ENCODE measurements at regions not wholly inside any gene's neighbourhood (a gene's known extent, or its start where the extent isn't known, plus 50 kb on each side); places are given as distances from the start of the nearest gene placed in this dataset.
A peak's percentile ranks its signal among the peaks of the same experiment; 100 is the strongest.
"Not testable (repeated sequence)": the region's sequence is repeated elsewhere in the genome, so short reads cannot be mapped to it uniquely, and the experiment has no call there.

GRCh38 chr4:38330936-38331335, 333.1 kb upstream of the KLF3 start:
- DNase-seq (ENCODE audit: low read depth) = no peak

- no peak for DNase-seq (ENCODE audit: low read depth)
Measured at GRCh38 chr4:38332699-38333098, 331.3 kb upstream of the KLF3 start.

DNA sequence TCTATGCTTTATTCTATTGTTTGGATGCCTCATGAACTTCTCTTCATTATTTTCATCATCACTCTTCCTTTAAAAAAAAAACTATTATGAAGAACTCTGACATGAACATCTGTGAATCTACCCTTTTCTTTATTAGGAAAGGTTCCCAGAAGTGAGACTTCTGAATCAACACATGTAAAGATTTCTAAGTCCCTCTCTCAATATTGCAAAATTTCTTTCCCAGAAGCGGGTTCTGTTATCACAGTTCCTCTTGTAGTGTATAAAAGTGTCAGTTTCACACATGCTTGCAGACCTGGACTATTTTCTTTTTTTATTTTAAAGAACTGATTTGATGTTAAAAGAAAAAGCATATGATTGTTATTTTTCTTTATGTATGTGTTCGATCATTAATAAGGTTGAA, 330.8 kb upstream of the KLF3 start:
- DNase-seq (ENCODE audit: low read depth) = no peak

DNA sequence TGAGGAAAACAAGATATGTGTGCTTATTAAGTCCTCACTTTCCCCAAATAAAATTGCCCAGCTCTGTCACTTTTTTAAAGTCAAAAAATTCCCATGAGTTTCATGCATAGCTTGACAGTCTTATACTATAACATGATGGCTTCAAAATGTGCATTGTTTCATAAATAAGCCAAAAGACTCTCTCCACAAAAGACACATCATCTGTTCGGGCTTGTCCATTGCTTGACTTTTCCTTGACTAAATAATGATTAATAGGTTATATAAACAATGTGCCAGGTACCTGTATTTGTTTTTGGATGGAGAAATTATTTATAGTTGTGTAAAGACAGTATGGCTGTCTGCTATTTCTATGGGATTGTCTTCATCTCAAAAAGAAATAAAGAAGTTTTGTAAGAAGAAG, 329.2 kb upstream of the KLF3 start:
- no peak for DNase-seq (ENCODE audit: low read depth)

DNA sequence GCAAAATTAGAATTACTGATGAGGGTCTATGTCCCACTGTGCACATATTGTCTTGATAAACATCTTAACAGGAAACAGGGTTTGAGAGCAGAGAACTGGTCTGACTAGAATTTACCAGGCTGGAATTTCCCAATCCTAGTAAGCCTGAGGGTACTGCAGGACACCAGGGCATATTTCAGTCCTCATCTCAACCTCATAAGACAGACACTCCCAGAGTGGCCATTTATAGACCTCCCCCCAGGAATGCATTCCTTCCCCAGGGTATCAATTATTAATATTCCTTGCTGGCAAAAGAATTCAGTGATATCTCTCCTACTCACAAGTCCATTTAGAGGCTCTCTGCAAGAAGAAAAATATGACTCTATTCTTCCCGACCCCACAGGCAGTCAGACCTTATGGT, 325.1 kb upstream of the KLF3 start:
- DNase-seq (ENCODE audit: low read depth) = not testable (repeated sequence)

DNA sequence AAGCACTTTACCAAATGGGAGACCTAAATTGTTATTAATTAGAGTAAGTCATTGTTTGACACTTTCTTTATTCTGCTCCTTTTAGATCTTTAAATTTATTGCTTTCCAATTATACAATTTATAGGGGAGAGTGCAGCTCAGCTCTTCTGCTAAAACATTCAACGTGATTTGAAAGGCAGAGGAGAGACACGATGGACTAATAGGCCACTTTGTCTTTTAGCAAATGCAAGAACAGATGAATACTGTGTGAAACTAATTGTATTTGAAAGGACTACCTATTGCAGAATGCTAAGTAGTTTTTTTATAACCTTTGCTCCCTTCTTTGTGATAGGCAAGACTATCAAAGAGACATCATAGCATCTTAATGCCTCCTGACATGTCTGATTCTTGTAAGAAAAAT, 320.4 kb upstream of the KLF3 start:
- DNase-seq (ENCODE audit: low read depth) = no peak

GRCh38 chr4:38344929-38345328, 319.1 kb upstream of the KLF3 start:
- DNase-seq (ENCODE audit: low read depth) = peak; percentile 19

GRCh38 chr4:38347251-38347650, 316.7 kb upstream of the KLF3 start:
- no peak for DNase-seq (ENCODE audit: low read depth)

GRCh38 chr4:38354421-38354820, 309.6 kb upstream of the KLF3 start:
- no peak for DNase-seq (ENCODE audit: low read depth)

DNA sequence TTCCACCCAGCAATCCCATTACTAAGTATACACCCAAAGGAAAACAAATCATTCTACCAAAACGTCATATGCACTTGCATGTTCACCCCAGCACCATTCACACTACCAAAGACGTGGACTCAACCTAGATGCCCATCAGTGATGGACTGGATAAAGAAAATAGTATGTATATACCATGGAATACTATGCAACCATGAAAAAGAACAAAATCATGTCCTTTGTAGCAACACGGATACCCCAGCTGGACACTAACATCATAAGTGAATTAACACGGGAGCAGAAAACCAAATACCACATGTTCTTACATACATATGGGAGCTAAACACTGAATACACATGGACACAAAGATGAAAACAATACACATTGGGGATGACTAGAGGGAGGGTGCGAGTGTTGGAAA, 309.1 kb upstream of the KLF3 start:
- DNase-seq (ENCODE audit: low read depth) = no peak

DNA sequence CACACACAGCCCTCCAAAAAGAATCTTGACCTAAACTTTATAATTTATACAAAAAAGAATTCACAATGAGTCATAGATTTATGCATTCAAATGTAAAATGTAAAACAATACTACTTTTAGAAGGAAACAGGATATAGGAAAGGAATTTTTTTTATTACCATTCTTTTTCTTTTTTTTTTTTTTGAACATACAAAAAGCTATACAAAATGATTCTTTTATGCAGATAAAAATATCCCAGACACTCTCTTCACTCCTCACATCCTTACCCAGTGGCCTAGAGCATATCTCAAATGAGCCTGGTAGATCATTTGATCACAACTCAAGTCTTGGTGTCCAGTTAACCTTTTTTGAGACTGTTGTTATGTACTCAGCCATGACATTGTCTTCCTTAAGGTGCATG, 307.3 kb upstream of the KLF3 start:
- DNase-seq (ENCODE audit: low read depth) = no peak

DNA sequence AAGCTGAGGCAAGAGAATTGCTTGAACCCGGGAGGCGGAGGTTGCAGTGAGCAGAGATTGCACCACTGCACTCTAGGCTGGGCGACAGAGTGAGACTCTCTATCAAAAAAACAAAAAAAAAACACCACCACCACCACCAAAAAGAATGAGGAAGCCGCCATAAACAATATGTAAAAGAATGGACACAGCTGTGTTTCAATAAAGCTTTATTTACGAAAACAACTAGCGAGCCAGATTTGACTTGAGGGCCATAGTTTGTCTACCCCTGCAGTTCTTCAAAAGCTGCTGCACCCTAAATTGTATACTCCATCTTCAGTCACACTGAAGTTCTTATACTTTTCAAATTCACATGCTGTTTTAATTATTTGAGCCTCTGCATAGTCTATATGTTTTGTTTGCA, 306.5 kb upstream of the KLF3 start:
- DNase-seq (ENCODE audit: low read depth) = no peak

DNA sequence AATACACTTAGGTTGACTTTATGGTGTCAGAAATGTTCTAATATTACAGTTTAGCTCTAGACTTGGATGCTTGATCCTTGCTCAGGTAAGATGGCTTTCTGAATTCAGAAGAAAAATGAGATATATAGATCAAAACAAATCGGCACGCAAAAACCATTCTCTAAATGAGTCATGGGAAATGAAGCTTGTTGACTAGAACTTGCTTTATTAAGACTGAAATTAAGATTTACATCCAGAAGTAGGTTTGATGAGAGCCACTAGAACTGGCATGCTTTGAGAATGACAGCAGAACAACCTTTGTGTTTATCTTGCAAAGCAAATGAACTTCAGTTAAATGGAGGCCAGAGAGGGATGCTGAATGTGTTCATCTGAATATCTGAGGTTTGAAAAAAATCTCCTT, 304.9 kb upstream of the KLF3 start:
- DNase-seq (ENCODE audit: low read depth) = no peak

- no peak for DNase-seq (ENCODE audit: low read depth)
Measured at GRCh38 chr4:38360201-38360600, 303.8 kb upstream of the KLF3 start.

- DNase-seq (ENCODE audit: low read depth) = no peak
Measured at GRCh38 chr4:38364383-38364963, 299.5 kb upstream of the KLF3 start.

- no peak for DNase-seq (ENCODE audit: low read depth)
Measured at GRCh38 chr4:38365261-38365660, 298.7 kb upstream of the KLF3 start.

GRCh38 chr4:38365748-38366310, 298.2 kb upstream of the KLF3 start:
- DNase-seq (ENCODE audit: low read depth) = no peak

DNA sequence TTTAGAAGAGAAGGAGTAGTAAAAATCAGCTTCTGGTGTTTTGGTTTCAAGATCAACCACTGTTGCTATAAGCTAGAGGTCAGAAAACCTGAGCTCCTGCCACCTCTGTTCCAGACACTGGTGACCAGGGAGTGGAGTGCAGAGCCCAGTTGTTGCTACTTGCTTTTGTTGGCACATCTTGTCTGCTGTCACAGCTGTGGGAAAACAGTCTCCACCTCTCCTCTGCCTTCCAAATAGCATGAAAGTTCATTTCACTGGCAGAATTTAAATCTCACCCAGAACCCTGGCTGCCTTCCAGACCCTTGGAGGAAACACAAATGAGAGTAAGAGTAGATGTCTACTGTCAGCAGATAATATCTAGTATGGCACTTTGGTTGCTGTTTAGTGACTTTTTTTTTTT, 297.5 kb upstream of the KLF3 start:
- DNase-seq (ENCODE audit: low read depth) = peak; percentile 48

DNA sequence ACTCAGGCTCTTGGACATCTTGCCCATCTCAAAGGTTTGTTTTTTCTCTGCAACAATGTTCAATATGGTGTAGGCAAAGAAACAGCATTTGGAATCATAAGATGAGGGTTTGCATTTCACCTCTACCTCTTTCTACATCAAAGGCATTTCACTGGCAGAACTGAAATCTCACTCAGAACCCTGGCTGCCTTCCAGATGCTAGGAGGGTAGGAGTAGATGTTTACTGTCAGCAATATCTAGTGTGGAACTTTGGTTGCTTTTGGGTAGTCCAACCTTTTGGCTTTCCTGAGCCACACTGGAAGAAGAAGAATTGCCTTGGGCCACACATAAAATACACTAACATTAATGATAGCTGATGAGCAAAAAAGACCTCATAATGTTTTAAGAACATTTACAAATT, 297.0 kb upstream of the KLF3 start:
- DNase-seq (ENCODE audit: low read depth) = no peak

DNA sequence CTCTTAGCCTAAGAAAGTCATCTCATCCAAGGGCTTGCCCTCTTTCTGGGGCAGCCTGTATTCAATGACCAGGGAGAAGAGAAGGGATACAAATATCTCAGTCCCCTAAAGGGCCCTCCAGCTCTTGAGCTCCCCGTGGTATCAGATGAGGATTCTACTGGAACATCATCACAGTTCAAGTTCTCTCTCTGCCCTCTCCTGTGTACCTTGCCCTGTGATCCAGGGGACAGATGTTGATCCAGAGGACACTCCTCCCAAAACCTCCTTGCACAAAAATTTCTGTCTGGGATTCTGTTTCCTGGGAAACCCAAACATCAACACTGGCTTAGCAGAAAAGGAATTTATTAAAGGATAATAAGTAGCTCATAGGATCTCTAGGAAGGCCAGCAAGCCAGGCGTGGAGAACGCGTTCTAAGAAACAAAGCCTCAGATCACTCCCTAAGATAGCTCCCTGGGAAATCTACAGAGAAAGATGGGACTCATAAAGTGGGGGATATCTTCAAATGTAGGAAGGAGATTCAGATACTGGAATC, 296.3 kb upstream of the KLF3 start:
- DNase-seq (ENCODE audit: low read depth) = no peak

- DNase-seq (ENCODE audit: low read depth) = peak; percentile 70
Measured at GRCh38 chr4:38368613-38369012, 295.4 kb upstream of the KLF3 start.

DNA sequence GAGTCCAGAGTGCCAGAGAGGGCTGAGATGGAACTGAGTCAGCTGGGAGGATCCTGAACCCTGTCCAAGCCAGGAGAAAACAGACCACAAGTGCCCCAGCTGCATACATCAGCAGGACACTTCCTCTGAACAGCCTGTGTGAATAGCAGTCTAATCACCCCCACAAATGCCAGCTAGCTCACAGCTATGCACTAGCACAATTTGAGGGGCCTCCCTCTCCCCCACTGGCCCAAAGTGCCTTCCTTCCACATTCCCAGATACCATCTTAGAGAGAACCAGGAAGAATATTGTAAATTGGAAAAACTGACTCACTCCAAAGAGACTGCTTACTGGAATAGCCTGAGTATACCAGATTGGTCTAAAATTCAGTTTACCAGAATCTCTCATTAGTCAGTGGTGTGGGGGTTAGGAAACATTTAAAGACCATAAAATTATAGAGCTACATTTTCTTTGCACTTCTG, 292.6 kb upstream of the KLF3 start:
- DNase-seq (ENCODE audit: low read depth) = peak; percentile 76

- no peak for DNase-seq (ENCODE audit: low read depth)
Measured at GRCh38 chr4:38373375-38373774, 290.6 kb upstream of the KLF3 start.

DNA sequence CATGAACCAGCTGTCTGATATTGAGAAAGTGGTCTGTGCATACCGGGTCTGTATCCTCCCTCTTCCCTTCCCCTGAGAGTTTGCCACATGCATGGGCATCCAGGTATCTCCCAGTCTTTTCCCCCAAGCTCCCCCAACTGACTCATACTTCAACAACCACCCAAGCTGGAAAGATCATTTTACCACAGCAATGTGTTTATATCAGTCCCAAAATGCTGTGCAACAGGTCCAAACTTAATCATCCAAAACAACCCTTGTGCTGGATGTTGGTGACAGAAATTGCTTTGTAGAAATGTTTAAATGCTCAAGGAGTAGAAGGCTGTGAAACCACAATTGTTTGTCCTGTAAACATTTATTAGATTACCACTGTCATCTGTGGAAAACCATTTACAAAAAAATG, 286.8 kb upstream of the KLF3 start:
- no peak for DNase-seq (ENCODE audit: low read depth)

Data from Daoy (cell line).